ENCODE measurements at regions not wholly inside any gene's neighbourhood (a gene's known extent, or its start where the extent isn't known, plus 50 kb on each side); places are given as distances from the start of the nearest gene placed in this dataset.

- no peak overlapping the region for H3K27ac ChIP-seq
These were observed 197.0 kb downstream of the MZT1 start for GRCh38 chr13:72530471-72530870.

GRCh38 chr13:72527333-72527732 is 200.1 kb downstream of the MZT1 start:
- no peak for TF ChIP-seq CTCF (conservative IDR thresholded peaks at IDR 0.05)
- no peak overlapping the region for H3K27ac ChIP-seq

More at GRCh38 chr13:72530471-72530870, 197.0 kb downstream of the MZT1 start:
- no peak for TF ChIP-seq CTCF (conservative IDR thresholded peaks at IDR 0.05)

GRCh38 chr13:72523593-72523992 is 203.8 kb downstream of the MZT1 start:
- no peak overlapping the region for H3K27ac ChIP-seq
- no peak for TF ChIP-seq CTCF (conservative IDR thresholded peaks at IDR 0.05)

GRCh38 chr13:72523049-72523448 is 204.4 kb downstream of the MZT1 start:
- TF ChIP-seq CTCF (conservative IDR thresholded peaks at IDR 0.05): no peak
- H3K27ac ChIP-seq: no peak overlapping the region

- H3K27ac ChIP-seq: no peak overlapping the region
- peak; percentile 21; the same call in 1 of the 2 replicates for TF ChIP-seq CTCF (conservative IDR thresholded peaks at IDR 0.05)
These were observed 205.3 kb downstream of the MZT1 start for GRCh38 chr13:72521940-72522661.

GRCh38 chr13:72514146-72514545 is 213.3 kb downstream of the MZT1 start:
- no peak for TF ChIP-seq CTCF (conservative IDR thresholded peaks at IDR 0.05)
- no peak overlapping the region for H3K27ac ChIP-seq

- no peak for TF ChIP-seq CTCF (conservative IDR thresholded peaks at IDR 0.05)
- no peak overlapping the region for H3K27ac ChIP-seq
These were observed 219.0 kb downstream of the MZT1 start for GRCh38 chr13:72508392-72508791.
